ENCODE measurements at regions not wholly inside any gene's neighbourhood (a gene's known extent, or its start where the extent isn't known, plus 50 kb on each side); places are given as distances from the start of the nearest gene placed in this dataset.

- DNase-seq: no peak
Measured at GRCh38 chr10:70939441-70940003, 51.2 kb upstream of the PCBD1 start.

- DNase-seq: peak in 1 of 2 experiments; percentile 37
Measured at GRCh38 chr10:70940834-70941568, 52.6 kb upstream of the PCBD1 start.

DNA sequence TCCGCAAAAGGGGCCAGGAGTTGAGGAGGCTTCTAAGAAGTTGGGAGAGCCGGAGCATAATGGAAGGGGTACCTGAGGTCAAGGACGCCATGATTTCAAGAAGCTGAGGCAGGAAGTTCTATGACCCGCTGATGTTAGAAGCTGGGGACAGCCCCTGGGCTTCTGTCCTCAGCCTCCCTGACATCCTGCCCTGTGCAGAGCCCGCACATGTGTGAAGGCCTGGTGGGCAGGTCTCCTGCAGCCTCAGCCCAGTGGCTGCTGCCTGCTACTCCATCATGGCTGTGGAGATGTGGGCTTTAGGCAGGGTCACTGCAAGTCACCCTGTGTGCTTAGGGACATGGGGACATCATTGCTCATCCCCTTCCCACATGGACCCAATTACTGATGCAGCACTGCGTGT is 53.8 kb upstream of the PCBD1 start:
- no peak for DNase-seq

- DNase-seq: no peak
Measured at GRCh38 chr10:70942725-70943124, 54.4 kb upstream of the PCBD1 start.

DNA sequence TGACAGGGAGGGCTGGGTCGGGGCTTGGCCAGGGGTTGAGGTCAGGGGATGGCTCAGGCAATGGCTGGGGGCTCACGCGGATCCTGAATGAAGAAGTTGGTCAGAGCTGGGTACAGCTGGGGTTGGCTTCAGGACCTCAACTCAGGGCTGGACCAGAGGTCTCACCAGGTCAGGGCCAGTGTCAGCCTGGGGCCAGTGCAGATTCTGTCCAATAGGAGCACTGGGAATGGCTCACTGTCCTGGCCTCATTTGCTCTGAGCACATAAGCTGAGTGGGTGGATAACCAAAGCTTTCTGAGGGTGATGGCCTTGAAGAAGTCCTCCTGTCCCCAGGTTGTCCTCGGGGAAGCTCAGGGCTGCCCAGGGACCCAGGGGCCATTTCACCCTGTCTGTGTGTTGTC is 54.9 kb upstream of the PCBD1 start:
- no peak for DNase-seq

DNA sequence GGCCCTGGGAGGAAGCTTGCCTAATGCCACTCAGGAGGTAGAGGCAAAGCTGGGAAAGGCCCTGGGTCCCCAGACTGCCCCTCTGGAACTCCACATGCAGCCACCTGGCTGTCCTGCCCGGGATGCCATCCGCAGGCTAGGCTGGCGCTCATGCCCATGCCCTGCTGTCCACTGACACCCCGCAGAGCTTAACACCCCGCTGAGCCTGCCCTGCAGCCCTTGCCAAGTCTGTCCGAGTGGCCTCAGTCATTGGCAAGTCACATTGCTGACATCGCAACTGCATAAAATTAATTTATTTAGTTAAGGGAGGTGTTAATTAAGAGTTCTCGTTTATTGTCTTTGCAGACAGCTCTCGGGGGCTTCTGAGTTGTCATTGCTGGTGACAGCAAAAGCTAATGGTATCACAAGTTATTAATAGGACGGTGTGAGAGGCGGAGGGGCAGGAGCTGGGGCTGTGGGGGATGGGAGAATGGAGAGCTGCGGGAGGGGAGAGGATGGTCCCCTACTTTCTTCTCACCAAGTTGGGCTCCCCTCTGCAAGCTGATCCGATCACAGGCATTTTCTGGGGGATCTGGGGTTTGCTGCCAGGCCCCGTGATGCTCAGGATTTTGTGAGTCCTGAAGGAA is 55.6 kb upstream of the PCBD1 start:
- no peak for DNase-seq

DNA sequence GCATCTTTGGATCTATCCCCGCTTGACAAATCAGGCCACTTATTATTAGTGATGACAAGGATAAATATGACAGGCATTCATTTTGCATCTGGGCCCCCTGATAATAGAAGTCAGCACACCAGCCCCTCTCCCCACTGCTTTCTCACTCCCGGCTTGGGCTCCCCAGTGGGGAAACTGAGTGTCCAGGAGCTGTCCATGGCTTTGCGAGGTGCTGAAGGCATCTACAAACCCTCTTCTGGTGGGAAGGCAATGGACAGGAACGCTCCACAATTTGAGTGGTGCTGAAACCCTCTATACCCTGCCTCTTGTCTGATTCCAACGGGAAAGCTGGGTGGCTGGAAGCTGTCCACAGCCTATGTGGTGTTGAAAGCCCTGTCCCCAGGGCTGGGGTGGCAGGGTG is 61.7 kb upstream of the PCBD1 start:
- no peak for DNase-seq

DNA sequence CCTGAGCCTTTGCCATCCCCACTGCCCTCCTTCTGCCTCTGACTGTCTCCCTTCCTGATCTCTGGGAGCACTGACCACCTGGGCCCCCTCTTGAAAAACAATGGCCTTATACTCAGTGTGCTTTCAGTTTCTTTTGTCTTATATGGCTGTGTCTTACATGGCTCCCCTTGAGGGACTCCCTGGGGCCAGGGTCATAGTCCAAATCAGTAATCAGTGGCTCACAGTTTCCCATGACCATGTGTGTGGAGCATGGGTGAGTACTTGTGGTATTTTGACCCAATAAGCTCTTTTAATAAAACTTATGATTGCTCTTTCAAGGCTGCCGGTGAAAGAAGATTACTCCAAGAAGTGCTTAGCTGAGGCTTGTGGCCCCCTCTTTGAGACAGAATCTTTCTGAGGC is 62.4 kb upstream of the PCBD1 start:
- no peak for DNase-seq

DNA sequence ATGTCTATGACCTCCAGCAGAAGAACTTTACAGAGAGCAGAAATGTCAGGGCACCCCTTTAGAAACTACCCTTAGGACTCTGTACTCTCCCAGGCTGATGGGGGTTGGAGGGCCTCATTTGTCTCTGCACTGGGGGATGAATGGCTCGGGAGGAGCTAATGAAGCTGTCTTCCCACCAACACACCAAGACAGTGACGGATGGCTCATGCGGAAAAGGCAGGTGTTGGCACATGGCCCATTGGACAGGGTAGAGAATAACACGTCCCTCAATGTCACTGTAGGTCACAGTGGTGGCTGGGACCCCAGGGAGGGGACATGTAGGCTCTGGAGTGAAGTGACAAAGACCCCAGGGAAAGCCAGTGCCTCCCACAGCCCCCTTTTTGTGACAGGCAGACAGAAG is 64.0 kb upstream of the PCBD1 start:
- no peak for DNase-seq

GRCh38 chr10:70952921-70953320 is 64.6 kb upstream of the PCBD1 start:
- DNase-seq: no peak

- DNase-seq: no peak
Measured at GRCh38 chr10:70954381-70955176, 66.2 kb upstream of the PCBD1 start.

DNA sequence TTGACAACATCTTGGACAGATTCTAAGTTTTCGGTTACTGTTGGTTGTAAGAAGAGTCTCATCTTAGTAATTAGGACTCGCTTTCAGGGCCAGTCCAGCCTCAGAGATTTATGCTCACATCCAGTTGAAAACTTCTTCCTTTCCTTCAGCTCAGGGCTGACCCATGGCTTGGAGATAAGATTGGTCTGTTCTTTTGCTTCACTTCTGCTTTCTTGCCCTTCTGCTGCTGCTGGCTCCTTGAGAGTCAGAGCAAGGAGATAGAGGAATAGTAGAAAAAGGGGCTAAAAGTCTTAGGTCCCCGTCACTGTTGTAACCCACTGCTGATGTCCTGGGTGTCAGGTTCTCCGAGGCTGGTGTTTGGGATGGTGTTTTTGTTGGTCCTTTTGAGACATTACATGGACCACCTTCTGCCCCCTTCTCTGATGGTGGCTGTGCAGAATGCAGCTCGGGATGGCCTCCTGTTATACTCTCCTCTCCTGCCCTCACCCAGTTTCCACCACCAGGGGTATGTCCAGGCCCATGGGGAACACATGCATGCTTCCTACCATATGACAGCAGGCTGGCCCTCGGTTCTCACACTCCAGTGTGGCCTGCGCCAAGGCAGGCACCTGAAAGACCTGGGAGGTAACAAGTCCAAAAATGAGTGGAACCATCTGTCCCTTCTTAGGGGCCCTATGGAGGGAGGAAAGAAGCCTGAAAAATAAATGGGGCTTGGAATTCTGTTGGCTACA is 67.8 kb upstream of the PCBD1 start:
- no peak for DNase-seq

- DNase-seq: no peak
Measured at GRCh38 chr10:70958396-70958795, 70.0 kb upstream of the PCBD1 start.

GRCh38 chr10:70960316-70960715 is 72.0 kb upstream of the PCBD1 start:
- DNase-seq: no peak

DNA sequence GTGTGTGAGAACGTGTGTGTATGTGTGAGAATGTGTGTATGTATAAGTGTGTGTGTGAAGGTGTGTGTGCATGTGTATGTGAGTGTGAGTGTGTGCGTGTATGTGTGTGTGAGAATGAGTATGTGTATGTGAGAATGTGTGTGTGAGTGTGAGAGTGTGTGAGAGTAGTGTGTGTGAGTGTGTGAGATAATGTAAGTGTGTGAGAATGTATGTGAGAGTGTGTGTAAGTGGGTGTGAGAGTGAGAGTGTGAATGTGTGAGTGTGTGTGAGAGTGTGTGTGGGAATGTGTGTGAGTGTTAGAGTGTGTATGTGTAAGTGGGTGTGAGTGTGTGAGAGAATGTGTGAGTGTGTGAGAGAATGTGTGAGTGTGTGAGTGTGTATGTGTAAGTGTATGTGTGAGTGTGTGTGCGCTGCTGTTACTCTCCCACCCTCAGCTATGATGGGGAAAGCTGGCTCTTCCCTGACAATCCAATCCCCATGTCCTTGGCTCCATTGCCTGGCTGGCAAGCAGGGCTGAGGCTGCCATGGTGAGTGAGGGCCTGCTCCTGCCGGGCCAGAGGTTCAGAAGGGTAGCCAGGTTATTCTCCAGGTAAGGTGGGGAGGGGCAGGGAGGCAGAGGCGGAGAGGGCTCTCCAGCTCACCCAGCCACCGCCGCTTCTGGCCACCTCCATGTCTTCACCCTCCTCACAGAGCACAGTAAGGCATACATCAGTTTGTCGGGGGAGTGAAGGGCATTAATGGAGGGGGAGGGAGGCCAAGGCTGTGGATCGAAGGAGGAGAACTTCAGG is 72.6 kb upstream of the PCBD1 start:
- DNase-seq: no peak

GRCh38 chr10:70962686-70963085 is 74.3 kb upstream of the PCBD1 start:
- DNase-seq: no peak

- no peak for DNase-seq
Measured at GRCh38 chr10:70963271-70963670, 74.9 kb upstream of the PCBD1 start.

DNA sequence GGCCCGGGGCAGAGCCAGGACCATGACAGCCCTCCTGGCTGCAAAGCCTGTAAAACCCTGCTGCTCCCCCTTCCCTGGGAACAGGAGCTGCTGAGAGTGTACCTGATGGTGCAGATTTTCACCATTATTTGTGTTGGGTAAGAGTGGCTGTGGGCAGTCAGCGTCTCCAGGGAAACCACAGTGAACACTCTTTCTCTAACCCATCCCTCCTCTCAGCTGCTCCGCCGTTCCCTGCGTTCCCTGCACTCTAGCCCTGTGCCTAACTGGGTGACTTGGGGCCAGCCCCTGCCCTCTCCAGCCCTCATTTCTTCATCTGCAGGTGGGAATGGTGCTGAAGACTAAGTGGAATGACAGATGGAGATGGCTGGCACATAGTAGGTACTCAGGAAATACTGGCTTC is 75.9 kb upstream of the PCBD1 start:
- DNase-seq: no peak

GRCh38 chr10:70964881-70965280 is 76.5 kb upstream of the PCBD1 start:
- no peak for DNase-seq

DNA sequence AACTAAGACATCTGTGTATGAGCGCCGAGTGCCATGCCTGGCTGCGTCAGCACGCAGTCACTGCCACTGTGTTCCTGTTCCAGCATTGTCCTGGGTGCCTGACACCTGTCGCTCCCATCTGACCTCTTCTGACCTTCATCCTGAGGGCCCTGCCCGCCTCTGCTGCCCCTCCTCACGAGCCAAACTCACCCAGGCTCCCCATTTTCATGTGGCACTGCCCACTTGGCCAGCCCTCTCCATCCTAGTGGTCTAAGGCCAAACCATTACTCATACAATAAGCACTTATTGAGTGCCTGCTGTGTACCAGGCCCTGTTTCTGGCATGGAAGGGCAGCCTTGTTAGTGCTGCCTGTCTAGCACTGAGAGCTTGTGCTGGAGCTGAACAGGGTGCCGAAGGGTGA is 77.2 kb upstream of the PCBD1 start:
- DNase-seq: no peak

DNA sequence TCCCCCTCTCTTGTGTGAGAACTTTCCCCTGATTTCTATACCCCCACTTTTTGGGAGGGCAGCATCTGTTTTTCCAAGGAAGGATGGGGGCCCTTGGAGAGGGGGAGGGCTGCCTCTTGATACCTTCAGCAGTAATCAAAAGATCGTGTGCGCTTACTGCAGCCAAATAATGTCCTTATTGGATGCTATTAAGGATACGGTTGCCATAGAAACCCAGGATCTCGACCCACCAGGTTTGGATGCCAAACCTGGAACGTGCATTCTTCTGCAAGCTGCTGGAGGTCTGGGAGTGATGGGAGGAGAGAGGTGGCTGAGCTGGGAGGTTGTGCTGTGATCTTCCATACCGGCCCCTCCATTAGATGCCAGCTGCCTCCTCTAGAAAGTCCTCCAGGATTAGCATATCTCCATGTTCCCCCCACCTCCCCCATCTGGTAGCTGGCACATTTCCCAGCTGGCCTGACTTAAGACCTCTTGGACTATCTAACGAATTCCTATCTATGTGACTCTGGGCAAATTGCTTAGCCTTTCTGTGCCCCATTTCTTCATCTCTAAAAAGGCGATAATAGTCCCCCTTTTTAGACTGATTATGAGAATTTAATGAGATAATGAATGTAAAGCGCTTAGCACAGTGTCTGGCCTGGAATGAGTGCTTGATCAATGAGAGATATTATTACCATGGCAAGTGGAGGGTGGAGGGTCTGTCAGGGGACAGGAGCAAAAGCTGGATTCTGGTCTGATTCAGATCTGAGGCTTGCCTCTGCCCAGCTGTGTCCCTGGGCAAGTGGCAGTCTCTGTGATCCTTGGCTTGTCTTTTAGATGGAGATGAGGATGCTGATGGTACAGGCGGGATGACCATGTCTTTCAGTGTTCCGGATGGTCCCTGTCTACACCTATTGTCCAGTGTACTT is 78.5 kb upstream of the PCBD1 start:
- no peak for DNase-seq

Measured in NCI-H187 (cell line).